ENCODE measurements at regions not wholly inside any gene's neighbourhood (a gene's known extent, or its start where the extent isn't known, plus 50 kb on each side); places are given as distances from the start of the nearest gene placed in this dataset.

- no peaks in the 10 kb centered on the region for H3K36me3 ChIP-seq (ENCODE audit: control insufficient read depth, insufficient read depth, low read length)
- H3K9ac ChIP-seq (ENCODE audit: low read depth, low read length), result no peak overlapping the region
- no peaks in the 10 kb centered on the region for H3K4me1 ChIP-seq (ENCODE audit: control insufficient read depth, insufficient read depth, low read length)
- H3K27ac ChIP-seq (ENCODE audit: insufficient read depth, low read length), result no peak overlapping the region
- no peak overlapping the region for H3K56ac ChIP-seq (ENCODE audit: extremely low read depth, insufficient read depth, low read length)
- H4K20me1 ChIP-seq (ENCODE audit: insufficient read depth, low read length), result no peaks in the 10 kb centered on the region
- no peaks in the 10 kb centered on the region for H3K27me3 ChIP-seq (ENCODE audit: control insufficient read depth, insufficient read depth, low read length)
- in situ Hi-C loops (cut with MboI; ENCODE audit: low sequenced_read_pairs), result no loop called here
- no peaks in the 10 kb centered on the region for H3K79me1 ChIP-seq (ENCODE audit: low read depth in 1 of 2, low read length in 2 of 2)
- no peak overlapping the region for H4K5ac ChIP-seq (ENCODE audit: low read depth, low read length)
- H2AFZ ChIP-seq (replicated peaks; ENCODE audit: low read length, poor library complexity), result no peak overlapping the region
- no TSS peak for BruUV-seq (replicated peaks)
- no peak overlapping the region for H2BK120ac ChIP-seq (ENCODE audit: low read depth, low read length)
- H4K91ac ChIP-seq (ENCODE audit: insufficient read depth, low read depth, low read length), result no peak overlapping the region
- H2BK5ac ChIP-seq (ENCODE audit: low read depth, low read length, poor library complexity, severe bottlenecking), result no peak overlapping the region
- no peak overlapping the region for H2BK15ac ChIP-seq (ENCODE audit: low read depth, low read length)
- DNase-seq, result no peak
- no peak overlapping the region for H3K23ac ChIP-seq (ENCODE audit: low read depth, low read length)
- TF ChIP-seq RFX5 (IDR thresholded peaks at IDR 0.05; ENCODE audit: low read depth, low read length) (no peak), MAFK (IDR thresholded peaks at IDR 0.05; ENCODE audit: low read depth, low read length) (peak; percentile 53), NFE2L2 (IDR thresholded peaks at IDR 0.05; ENCODE audit: low read depth, low read length) (no peak)
- no peak overlapping the region for H3K18ac ChIP-seq (ENCODE audit: low read depth, low read length)
- POLR2A ChIA-PET (ENCODE audit: unreplicated experiment), result no interaction called here
- CTCF ChIA-PET, result no interaction called here
- intact Hi-C loops (cut with micrococcal nuclease), result no loop called here
- H3K4me2 ChIP-seq (ENCODE audit: low read depth, low read length), result no peak overlapping the region
- no peak for ATAC-seq (ENCODE audit: low read depth)
- H3K9me1 ChIP-seq (ENCODE audit: insufficient read depth, low read length), result no peaks in the 10 kb centered on the region
- H2BK20ac ChIP-seq (ENCODE audit: low read depth, low read length), result no peak overlapping the region
- no peak overlapping the region for H3K14ac ChIP-seq (replicated peaks; ENCODE audit: low read depth, low read length)
- dilution Hi-C loops (cut with HindIII; ENCODE audit: low sequenced_read_pairs, unreplicated experiment), result no loop called here
- no peaks in the 10 kb centered on the region for H3K9me3 ChIP-seq (ENCODE audit: control insufficient read depth, insufficient read depth, low read length)
- H4K8ac ChIP-seq (ENCODE audit: low read depth in 2 of 2, low read length in 2 of 2), result no peak overlapping the region
- H2AK5ac ChIP-seq (ENCODE audit: low read depth, low read length), result no peak overlapping the region
- H3K4me3 ChIP-seq (ENCODE audit: insufficient read depth, low read depth, low read length), result no peak overlapping the region
- H2AK9ac ChIP-seq (replicated peaks; ENCODE audit: low read depth, low read length, poor library complexity), result no peak overlapping the region
- no peak overlapping the region for H3K4ac ChIP-seq (ENCODE audit: low read depth, low read length)
- WGBS, 2 experiments (ENCODE audit: extremely low coverage in 2 of 2, insufficient read length in 1 of 2), result no CpG with 5 or more reads among the region's 3 CpGs
Observed at GRCh38 chr13:82912564-82912963, 969.7 kb downstream of the SLITRK1 start.

Measured in IMR-90 (cell line).